Embryonic facial prominence (tissue), 1 donor: ENCODE measurements at regions not wholly inside any gene's neighbourhood (a gene's known extent, or its start where the extent isn't known, plus 50 kb on each side); places are given as distances from the start of the nearest gene placed in this dataset.

Experiments used
- DNase-seq: peaks from one replicate; pipeline ENCODE4 v3.0.0-alpha.2; 2016; ENCODE audit errors: extremely low spot score

DNA sequence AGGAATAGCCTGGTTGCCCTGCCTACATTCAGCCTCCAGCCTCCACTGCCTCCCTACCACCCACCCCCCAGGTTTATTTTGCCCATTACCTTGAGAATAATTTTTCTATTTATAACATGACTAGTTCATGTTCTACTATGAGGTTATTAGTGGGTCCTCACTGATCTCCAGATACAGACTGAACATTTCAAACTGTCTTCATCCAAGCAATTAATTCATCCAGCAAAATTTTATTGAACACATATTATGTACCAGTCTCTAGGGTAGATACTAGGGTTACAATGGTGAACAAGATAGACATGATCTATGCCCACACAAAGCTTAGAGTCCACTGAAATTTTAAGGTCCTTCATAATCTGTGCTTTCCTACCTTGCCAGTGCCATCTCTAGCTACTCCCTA lies 51.6 kb upstream of the FHIP2A start:
- DNase-seq, result no peak

DNA sequence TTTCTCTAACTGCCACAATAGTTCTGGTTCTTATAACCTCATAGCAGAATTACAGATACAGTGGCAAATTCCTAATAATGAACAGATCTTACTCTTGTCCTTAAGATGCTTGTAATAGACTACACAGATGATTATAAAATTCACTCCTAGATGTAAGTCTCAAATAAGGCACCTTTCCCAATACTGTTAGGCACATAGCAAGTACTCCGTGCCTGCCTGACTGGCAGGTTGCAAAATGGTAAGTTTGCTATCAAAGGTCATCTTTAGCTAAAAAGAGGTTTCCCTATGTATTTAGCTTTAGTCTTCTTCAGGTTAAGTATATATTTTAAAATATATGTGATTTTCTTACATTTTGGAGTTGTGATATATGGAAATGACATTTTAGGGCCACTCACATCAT lies 50.4 kb upstream of the FHIP2A start:
- no peak for DNase-seq

DNA sequence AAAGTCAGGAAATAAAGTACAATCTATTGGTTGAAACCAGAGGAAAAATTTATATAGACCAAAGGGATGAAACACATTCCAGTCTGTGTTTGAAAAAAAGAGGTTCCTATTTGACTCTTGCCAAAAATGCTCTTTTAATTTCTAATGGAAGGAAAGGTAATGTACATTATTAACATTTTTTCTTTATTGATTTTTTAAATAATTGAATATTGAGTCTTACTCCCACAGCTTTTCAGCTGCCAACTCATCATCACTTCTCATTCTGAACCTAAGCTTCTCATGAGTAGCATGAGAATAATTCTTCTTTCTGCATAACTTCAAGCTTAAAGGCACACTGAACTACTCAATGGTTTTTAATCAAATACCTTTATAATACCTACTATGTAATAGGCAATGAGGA lies 49.8 kb upstream of the FHIP2A start:
- DNase-seq, result no peak
